ENCODE measurements at regions not wholly inside any gene's neighbourhood (a gene's known extent, or its start where the extent isn't known, plus 50 kb on each side); places are given as distances from the start of the nearest gene placed in this dataset.

DNA sequence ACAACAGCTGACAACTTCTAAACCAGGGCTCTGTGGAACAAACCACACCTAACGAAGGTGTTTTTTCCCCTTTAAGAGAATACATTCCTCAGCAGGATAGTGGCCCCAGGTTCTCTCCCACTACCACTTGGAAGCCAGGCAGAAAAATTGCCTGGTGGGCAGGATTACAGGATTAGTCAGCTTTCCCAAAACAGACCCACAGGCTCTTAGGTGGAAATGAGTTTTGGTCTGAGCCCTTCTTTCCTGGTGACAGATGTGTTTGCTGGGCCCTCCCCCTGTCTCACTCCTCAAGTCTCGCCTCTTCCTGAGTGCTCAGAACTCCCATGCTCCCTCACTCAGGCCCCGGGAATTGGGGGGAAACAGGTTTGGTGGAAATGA, 139.4 kb upstream of the HAAO start:
- no peak overlapping the region for H3K9ac ChIP-seq (replicated peaks; ENCODE audit: extremely low read depth, insufficient read depth, low read length)
- TF ChIP-seq EZH2 (IDR thresholded peaks at IDR 0.05; ENCODE audit: borderline replicate concordance, low read depth, low read length, severe bottlenecking) (no peak), MYC (IDR thresholded peaks at IDR 0.05; ENCODE audit: low read depth, low read length) (no peak)
- no peaks in the 10 kb centered on the region for H3K27me3 ChIP-seq (ENCODE audit: control insufficient read depth in 2 of 2, insufficient read depth in 2 of 2, low read length in 2 of 2)
- H3K79me2 ChIP-seq (ENCODE audit: control insufficient read depth, insufficient read depth, low read length): no peaks in the 10 kb centered on the region
- no peak overlapping the region for H3K4me2 ChIP-seq (ENCODE audit: insufficient read depth, low read length)
- H4K20me1 ChIP-seq (replicated peaks; ENCODE audit: control insufficient read depth, extremely low read depth, insufficient read depth, low read length): no peaks in the 10 kb centered on the region
- no peak overlapping the region for H3K27ac ChIP-seq (ENCODE audit: insufficient read depth, low read depth, low read length)
- no peaks in the 10 kb centered on the region for H3K9me1 ChIP-seq (replicated peaks; ENCODE audit: control insufficient read depth, extremely low read depth, insufficient read depth, low read length)
- H3K4me3 ChIP-seq (replicated peaks in 1 of 3; ENCODE audit: insufficient read depth in 1 of 3, low read depth in 1 of 3, low read length in 3 of 3): no peak overlapping the region
- ChIA-PET POLR2A (no interaction called here), CTCF (interaction anchor here (1.5 kb wide), 1 partner anchor 72 kb away, joined by 5 read pairs; no protein-coding TSS in a partner anchor)
- H3K9me3 ChIP-seq (replicated peaks; ENCODE audit: control insufficient read depth, insufficient read depth, low read length): no peaks in the 10 kb centered on the region
- dilution Hi-C loops (cut with MboI; ENCODE audit: extremely low pct_ligation_motif_present, low sequenced_read_pairs): no loop called here
- no peak for DNase-seq (ENCODE audit: low read depth, low spot score)
- BruUV-seq (replicated peaks): no TSS peak
- intact Hi-C loops (cut with micrococcal nuclease): no loop called here
- no peak overlapping the region for H2AFZ ChIP-seq (ENCODE audit: low read depth, low read length)
- H3K36me3 ChIP-seq (ENCODE audit: control insufficient read depth in 2 of 2, extremely low read depth in 1 of 2, insufficient read depth in 2 of 2, low read length in 2 of 2): no peaks in the 10 kb centered on the region
- peaks cover 29% of the 10 kb centered on the region for H3K4me1 ChIP-seq (ENCODE audit: control insufficient read depth, extremely low read depth, insufficient read depth, low read length)
- FAIRE-seq: peak; percentile 24

DNA sequence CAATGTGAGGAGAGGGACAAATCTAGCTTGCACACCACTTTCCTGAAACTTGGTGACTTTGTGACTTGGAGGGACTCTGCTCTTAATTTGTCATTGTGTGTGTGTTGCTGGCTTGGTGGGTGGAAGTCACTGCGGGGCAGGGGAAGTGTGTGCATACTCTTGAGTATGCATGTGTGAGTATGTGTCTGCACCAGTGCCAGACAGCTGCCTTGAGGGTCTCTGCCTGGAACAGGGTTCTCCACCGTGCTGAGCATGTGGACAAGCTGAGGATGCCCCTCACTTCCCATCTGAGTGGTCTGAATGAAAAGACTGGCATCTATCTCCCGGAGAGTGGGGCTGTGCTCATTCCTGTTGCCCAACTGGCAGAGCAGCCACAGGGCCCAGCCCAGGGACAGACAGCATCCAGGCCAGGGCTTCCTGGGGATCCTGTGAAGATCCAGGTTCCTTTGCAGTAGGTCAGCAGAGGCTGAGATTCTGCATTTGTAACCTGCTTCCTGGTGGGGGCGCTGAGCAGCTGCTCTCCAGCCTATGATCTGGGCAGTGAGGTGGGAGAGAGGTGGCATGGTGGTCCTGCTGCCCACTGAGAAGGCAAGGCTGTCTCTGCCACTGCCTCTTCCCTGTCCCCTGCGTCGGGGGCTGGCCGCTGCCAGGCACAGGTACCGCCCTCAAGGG, 138.9 kb upstream of the HAAO start:
- DNase-seq (ENCODE audit: low read depth, low spot score): no peak
- Histone ChIP-seq H3K27me3 (ENCODE audit: control insufficient read depth in 2 of 2, insufficient read depth in 2 of 2, low read length in 2 of 2) (no peaks in the 10 kb centered on the region), H4K20me1 (replicated peaks; ENCODE audit: control insufficient read depth, extremely low read depth, insufficient read depth, low read length) (no peaks in the 10 kb centered on the region), H3K27ac (ENCODE audit: insufficient read depth, low read depth, low read length) (no peak overlapping the region), H3K9me3 (replicated peaks; ENCODE audit: control insufficient read depth, insufficient read depth, low read length) (no peaks in the 10 kb centered on the region), H3K79me2 (ENCODE audit: control insufficient read depth, insufficient read depth, low read length) (no peaks in the 10 kb centered on the region), H3K4me2 (ENCODE audit: insufficient read depth, low read length) (no peak overlapping the region), H3K36me3 (ENCODE audit: control insufficient read depth in 2 of 2, extremely low read depth in 1 of 2, insufficient read depth in 2 of 2, low read length in 2 of 2) (no peaks in the 10 kb centered on the region), H3K9me1 (replicated peaks; ENCODE audit: control insufficient read depth, extremely low read depth, insufficient read depth, low read length) (no peaks in the 10 kb centered on the region), H3K9ac (replicated peaks; ENCODE audit: extremely low read depth, insufficient read depth, low read length) (no peak overlapping the region), H2AFZ (ENCODE audit: low read depth, low read length) (no peak overlapping the region), H3K4me3 (replicated peaks in 1 of 3; ENCODE audit: insufficient read depth in 1 of 3, low read depth in 1 of 3, low read length in 3 of 3) (no peak overlapping the region), H3K4me1 (ENCODE audit: control insufficient read depth, extremely low read depth, insufficient read depth, low read length) (peaks cover 29% of the 10 kb centered on the region)
- peak; percentile 43 for FAIRE-seq
- dilution Hi-C loops (cut with MboI; ENCODE audit: extremely low pct_ligation_motif_present, low sequenced_read_pairs) (no loop called here), intact Hi-C loops (cut with micrococcal nuclease) (no loop called here)
- POLR2A ChIA-PET: no interaction called here
- no TSS peak for BruUV-seq (replicated peaks)
- CTCF ChIA-PET: interaction anchor here (1.5 kb wide), 1 partner anchor 72 kb away, joined by 5 read pairs; no protein-coding TSS in a partner anchor
- TF ChIP-seq MYC (IDR thresholded peaks at IDR 0.05; ENCODE audit: low read depth, low read length): no peak
- TF ChIP-seq, protein P1, sequence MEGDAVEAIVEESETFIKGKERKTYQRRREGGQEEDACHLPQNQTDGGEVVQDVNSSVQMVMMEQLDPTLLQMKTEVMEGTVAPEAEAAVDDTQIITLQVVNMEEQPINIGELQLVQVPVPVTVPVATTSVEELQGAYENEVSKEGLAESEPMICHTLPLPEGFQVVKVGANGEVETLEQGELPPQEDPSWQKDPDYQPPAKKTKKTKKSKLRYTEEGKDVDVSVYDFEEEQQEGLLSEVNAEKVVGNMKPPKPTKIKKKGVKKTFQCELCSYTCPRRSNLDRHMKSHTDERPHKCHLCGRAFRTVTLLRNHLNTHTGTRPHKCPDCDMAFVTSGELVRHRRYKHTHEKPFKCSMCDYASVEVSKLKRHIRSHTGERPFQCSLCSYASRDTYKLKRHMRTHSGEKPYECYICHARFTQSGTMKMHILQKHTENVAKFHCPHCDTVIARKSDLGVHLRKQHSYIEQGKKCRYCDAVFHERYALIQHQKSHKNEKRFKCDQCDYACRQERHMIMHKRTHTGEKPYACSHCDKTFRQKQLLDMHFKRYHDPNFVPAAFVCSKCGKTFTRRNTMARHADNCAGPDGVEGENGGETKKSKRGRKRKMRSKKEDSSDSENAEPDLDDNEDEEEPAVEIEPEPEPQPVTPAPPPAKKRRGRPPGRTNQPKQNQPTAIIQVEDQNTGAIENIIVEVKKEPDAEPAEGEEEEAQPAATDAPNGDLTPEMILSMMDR (IDR thresholded peaks at IDR 0.05; ENCODE audit: extremely low read depth in 1 of 2, insufficient read depth in 1 of 2, low read depth in 1 of 2, low read length in 2 of 2): peak; percentile 18 to 45
- no peak for TF ChIP-seq FOS (IDR thresholded peaks at IDR 0.05; ENCODE audit: borderline replicate concordance, insufficient read depth, low read length)
- no peak for TF ChIP-seq POLR2A (IDR thresholded peaks at IDR 0.05; ENCODE audit: low read depth, low read length)
- no peak for TF ChIP-seq GATA2 (IDR thresholded peaks at IDR 0.05; ENCODE audit: insufficient read depth, insufficient read length, low read depth, low read length)
- TF ChIP-seq POLR2AphosphoS5 (IDR thresholded peaks at IDR 0.05; ENCODE audit: insufficient read depth, low read depth, low read length): no peak

Measured in endothelial cell of umbilical vein (primary cell).